G401 (cell line): ENCODE measurements at regions not wholly inside any gene's neighbourhood (a gene's known extent, or its start where the extent isn't known, plus 50 kb on each side); places are given as distances from the start of the nearest gene placed in this dataset.
"Not testable (repeated sequence)": the region's sequence is repeated elsewhere in the genome, so short reads cannot be mapped to it uniquely, and the experiment has no call there.

Experiments used
- DNase-seq: peaks from one replicate; pipeline ENCODE4 v3.0.0-alpha.2; 2015; ENCODE audit warnings: low spot score
- in situ Hi-C: cut with HindIII; loops from 2 replicates; pipeline ENCODE4 v1.10.0; 2016; ENCODE audit warnings: low sequenced_read_pairs, mixed read lengths

GRCh38 chr12:131494741-131495524, 216.0 kb upstream of the SFSWAP start:
- in situ Hi-C loops = loop anchor here (10.0 kb wide), 1 partner anchor 210 kb away; no protein-coding TSS in a partner anchor
- DNase-seq = no peak

GRCh38 chr12:131497966-131498365, 212.9 kb upstream of the SFSWAP start:
- no peak for DNase-seq
- in situ Hi-C loops = loop anchor here (10.0 kb wide), 1 partner anchor 213 kb away; no protein-coding TSS in a partner anchor

- in situ Hi-C loops = loop anchor here (10.0 kb wide), 1 partner anchor 215 kb away; no protein-coding TSS in a partner anchor
Measured at GRCh38 chr12:131499160-131499863, 211.6 kb upstream of the SFSWAP start.

GRCh38 chr12:131499864-131500190, 211.1 kb upstream of the SFSWAP start:
- in situ Hi-C loops = loop anchor here (10.0 kb wide), 1 partner anchor 215 kb away; no protein-coding TSS in a partner anchor
- no peak for DNase-seq

More at GRCh38 chr12:131499160-131499863, 211.6 kb upstream of the SFSWAP start:
- DNase-seq = no peak

GRCh38 chr12:131500564-131500963, 210.3 kb upstream of the SFSWAP start:
- DNase-seq = no peak
- in situ Hi-C loops = no loop called here

GRCh38 chr12:131505561-131505960, 205.3 kb upstream of the SFSWAP start:
- in situ Hi-C loops = no loop called here
- no peak for DNase-seq

GRCh38 chr12:131506426-131506825, 204.5 kb upstream of the SFSWAP start:
- DNase-seq = no peak
- in situ Hi-C loops = no loop called here

GRCh38 chr12:131507094-131507493, 203.8 kb upstream of the SFSWAP start:
- in situ Hi-C loops = no loop called here
- DNase-seq = no peak

- no peak for DNase-seq
- in situ Hi-C loops = no loop called here
Measured at GRCh38 chr12:131507881-131508280, 203.0 kb upstream of the SFSWAP start.

- in situ Hi-C loops = no loop called here
- no peak for DNase-seq
Measured at GRCh38 chr12:131509701-131510100, 201.2 kb upstream of the SFSWAP start.

- DNase-seq = no peak
- in situ Hi-C loops = no loop called here
Measured at GRCh38 chr12:131510431-131510830, 200.5 kb upstream of the SFSWAP start.

- DNase-seq = no peak
- in situ Hi-C loops = no loop called here
Measured at GRCh38 chr12:131511391-131511802, 199.5 kb upstream of the SFSWAP start.

GRCh38 chr12:131511803-131512561, 198.9 kb upstream of the SFSWAP start:
- in situ Hi-C loops = no loop called here

GRCh38 chr12:131513606-131514005, 197.3 kb upstream of the SFSWAP start:
- DNase-seq = no peak
- in situ Hi-C loops = no loop called here

More at GRCh38 chr12:131511803-131512561, 198.9 kb upstream of the SFSWAP start:
- DNase-seq = no peak

- DNase-seq, in situ Hi-C loops: not testable (repeated sequence)
Measured at GRCh38 chr12:131520553-131520952, 190.3 kb upstream of the SFSWAP start.

GRCh38 chr12:131521326-131521725, 189.6 kb upstream of the SFSWAP start:
- in situ Hi-C loops = no loop called here
- no peak for DNase-seq

GRCh38 chr12:131525795-131526508, 184.9 kb upstream of the SFSWAP start:
- in situ Hi-C loops = no loop called here
- DNase-seq = no peak

GRCh38 chr12:131527092-131527491, 183.8 kb upstream of the SFSWAP start:
- no peak for DNase-seq
- in situ Hi-C loops = no loop called here

GRCh38 chr12:131527736-131528135, 183.2 kb upstream of the SFSWAP start:
- no peak for DNase-seq
- in situ Hi-C loops = no loop called here
